ENCODE measurements at regions not wholly inside any gene's neighbourhood (a gene's known extent, or its start where the extent isn't known, plus 50 kb on each side); places are given as distances from the start of the nearest gene placed in this dataset.

DNA sequence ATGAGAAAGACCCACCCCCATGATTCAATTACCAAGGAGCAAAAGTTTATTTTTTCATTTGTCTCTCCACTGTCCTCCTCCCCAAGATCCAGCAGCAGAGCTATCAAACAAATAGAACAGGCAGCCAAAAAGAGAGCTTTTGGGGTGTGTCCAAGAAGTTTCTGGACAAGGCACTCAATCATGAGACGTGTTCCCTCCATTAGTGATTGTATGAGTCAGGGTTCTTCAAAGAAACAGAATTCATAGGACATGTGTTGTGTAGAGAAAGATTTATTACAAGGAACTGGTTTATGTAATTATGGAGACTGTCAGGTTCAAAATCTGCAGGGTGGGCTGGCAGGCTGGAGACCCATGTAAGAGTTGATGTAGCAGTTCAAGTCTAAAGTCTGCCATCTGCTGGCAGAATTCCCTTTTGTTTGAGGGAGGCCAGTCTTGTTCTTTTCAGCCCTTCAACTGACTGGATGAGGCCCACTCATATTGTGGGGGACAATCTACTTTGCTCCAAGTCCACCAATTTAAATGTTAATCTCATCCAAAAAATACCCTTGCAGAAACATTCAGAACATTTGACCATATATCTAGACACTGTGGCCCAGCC, 248.1 kb upstream of the OPRM1 start:
- TF ChIP-seq, protein P1, sequence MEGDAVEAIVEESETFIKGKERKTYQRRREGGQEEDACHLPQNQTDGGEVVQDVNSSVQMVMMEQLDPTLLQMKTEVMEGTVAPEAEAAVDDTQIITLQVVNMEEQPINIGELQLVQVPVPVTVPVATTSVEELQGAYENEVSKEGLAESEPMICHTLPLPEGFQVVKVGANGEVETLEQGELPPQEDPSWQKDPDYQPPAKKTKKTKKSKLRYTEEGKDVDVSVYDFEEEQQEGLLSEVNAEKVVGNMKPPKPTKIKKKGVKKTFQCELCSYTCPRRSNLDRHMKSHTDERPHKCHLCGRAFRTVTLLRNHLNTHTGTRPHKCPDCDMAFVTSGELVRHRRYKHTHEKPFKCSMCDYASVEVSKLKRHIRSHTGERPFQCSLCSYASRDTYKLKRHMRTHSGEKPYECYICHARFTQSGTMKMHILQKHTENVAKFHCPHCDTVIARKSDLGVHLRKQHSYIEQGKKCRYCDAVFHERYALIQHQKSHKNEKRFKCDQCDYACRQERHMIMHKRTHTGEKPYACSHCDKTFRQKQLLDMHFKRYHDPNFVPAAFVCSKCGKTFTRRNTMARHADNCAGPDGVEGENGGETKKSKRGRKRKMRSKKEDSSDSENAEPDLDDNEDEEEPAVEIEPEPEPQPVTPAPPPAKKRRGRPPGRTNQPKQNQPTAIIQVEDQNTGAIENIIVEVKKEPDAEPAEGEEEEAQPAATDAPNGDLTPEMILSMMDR (conservative IDR thresholded peaks at IDR 0.05 in 1 of 2, IDR thresholded peaks at IDR 0.05 in 1 of 2; ENCODE audit: low read depth in 1 of 2, low read length in 2 of 2) = no peak
- TF ChIP-seq EZH2 (IDR thresholded peaks at IDR 0.05; ENCODE audit: low read length, missing control alignments) = no peak

Data from fibroblast of lung (primary cell).